HG03066 (cell line): ENCODE measurements at regions not wholly inside any gene's neighbourhood (a gene's known extent, or its start where the extent isn't known, plus 50 kb on each side); places are given as distances from the start of the nearest gene placed in this dataset.

Experiments used
- ATAC-seq: cut with Tn5 transposase; IDR thresholded peaks from one replicate; pipeline ENCODE4 v1.9.1; 2021; ENCODE audit warnings: low read depth; ENCODE audit not compliant: unreplicated experiment

GRCh38 chr3:72233571-72233970 lies 448.6 kb upstream of the PROK2 start:
- ATAC-seq, result no peak

GRCh38 chr3:72232777-72233176 lies 447.8 kb upstream of the PROK2 start:
- no peak for ATAC-seq

- ATAC-seq, result no peak
These were observed 447.4 kb upstream of the PROK2 start for GRCh38 chr3:72232331-72232730.

- ATAC-seq, result no peak
These were observed 446.7 kb upstream of the PROK2 start for GRCh38 chr3:72231439-72232196.

GRCh38 chr3:72230774-72231379 lies 445.9 kb upstream of the PROK2 start:
- no peak for ATAC-seq

GRCh38 chr3:72229952-72230351 lies 445.0 kb upstream of the PROK2 start:
- ATAC-seq, result no peak

- no peak for ATAC-seq
These were observed 442.6 kb upstream of the PROK2 start for GRCh38 chr3:72227486-72228070.

- no peak for ATAC-seq
These were observed 440.0 kb upstream of the PROK2 start for GRCh38 chr3:72224804-72225509.

- ATAC-seq, result no peak
These were observed 438.7 kb upstream of the PROK2 start for GRCh38 chr3:72223628-72224027.

- ATAC-seq, result no peak
These were observed 438.2 kb upstream of the PROK2 start for GRCh38 chr3:72223116-72223515.

GRCh38 chr3:72222410-72222809 lies 437.5 kb upstream of the PROK2 start:
- ATAC-seq, result no peak

GRCh38 chr3:72220946-72221345 lies 436.0 kb upstream of the PROK2 start:
- no peak for ATAC-seq

GRCh38 chr3:72219752-72220151 lies 434.8 kb upstream of the PROK2 start:
- ATAC-seq, result no peak

GRCh38 chr3:72217570-72217969 lies 432.6 kb upstream of the PROK2 start:
- ATAC-seq, result no peak

- no peak for ATAC-seq
These were observed 429.4 kb upstream of the PROK2 start for GRCh38 chr3:72214066-72214951.

- no peak for ATAC-seq
These were observed 428.5 kb upstream of the PROK2 start for GRCh38 chr3:72213296-72214065.

- ATAC-seq, result no peak
These were observed 427.4 kb upstream of the PROK2 start for GRCh38 chr3:72212396-72212795.

GRCh38 chr3:72210261-72210660 lies 425.3 kb upstream of the PROK2 start:
- no peak for ATAC-seq

- no peak for ATAC-seq
These were observed 420.4 kb upstream of the PROK2 start for GRCh38 chr3:72205297-72205826.
